Keratinocyte (primary cell): ENCODE measurements at regions not wholly inside any gene's neighbourhood (a gene's known extent, or its start where the extent isn't known, plus 50 kb on each side); places are given as distances from the start of the nearest gene placed in this dataset.

Experiments
- CTCF ChIP-seq, 3 experiments: IDR thresholded peaks in 1 of 3; conservative IDR thresholded peaks in 1 of 3; optimal IDR thresholded peaks in 1 of 3; 2 replicates in 2 of 3; 3 replicates in 1 of 3; pipeline versions ENCODE3 to v1.5.1; 2011; ENCODE audit warnings: low read length in 3 of 3, mild to moderate bottlenecking in 3 of 3, moderate library complexity in 2 of 3, control low read depth in 1 of 3, inconsistent platforms in 1 of 3; ENCODE audit not compliant: insufficient read depth in 2 of 3; ENCODE audit errors: extremely low read depth in 1 of 3
- EZH2 ChIP-seq: IDR thresholded peaks from one replicate; pipeline ENCODE4 v1.6.1; 2012; ENCODE audit warnings: inconsistent platforms, mild to moderate bottlenecking, low read length, moderate library complexity

GRCh38 chr11:28525636-28526405 lies 417.6 kb downstream of the METTL15 start:
- no peak for TF ChIP-seq CTCF (optimal IDR thresholded peaks at IDR 0.05 in 1 of 3, IDR thresholded peaks at IDR 0.05 in 1 of 3, conservative IDR thresholded peaks at IDR 0.05 in 1 of 3; ENCODE audit: extremely low read depth in 1 of 3, insufficient read depth in 2 of 3, low read length in 3 of 3)
- TF ChIP-seq EZH2, result no peak
